NCI-H226 (cell line): ENCODE measurements at regions not wholly inside any gene's neighbourhood (a gene's known extent, or its start where the extent isn't known, plus 50 kb on each side); places are given as distances from the start of the nearest gene placed in this dataset.
"Not testable (repeated sequence)": the region's sequence is repeated elsewhere in the genome, so short reads cannot be mapped to it uniquely, and the experiment has no call there.

ENCODE experiments used
- DNase-seq: peaks from one replicate; pipeline ENCODE4 v3.0.0-alpha.2; 2015

- no peak for DNase-seq
Measured at GRCh38 chr13:32828711-32829110, 187.5 kb upstream of the KL start.

GRCh38 chr13:32829269-32829668, 187.0 kb upstream of the KL start:
- no peak for DNase-seq

- peak; percentile 19 for DNase-seq
Measured at GRCh38 chr13:32829676-32830335, 186.4 kb upstream of the KL start.

- no peak for DNase-seq
Measured at GRCh38 chr13:32830336-32831031, 185.7 kb upstream of the KL start.

- DNase-seq, result no peak
Measured at GRCh38 chr13:32837307-32837972, 178.8 kb upstream of the KL start.

DNA sequence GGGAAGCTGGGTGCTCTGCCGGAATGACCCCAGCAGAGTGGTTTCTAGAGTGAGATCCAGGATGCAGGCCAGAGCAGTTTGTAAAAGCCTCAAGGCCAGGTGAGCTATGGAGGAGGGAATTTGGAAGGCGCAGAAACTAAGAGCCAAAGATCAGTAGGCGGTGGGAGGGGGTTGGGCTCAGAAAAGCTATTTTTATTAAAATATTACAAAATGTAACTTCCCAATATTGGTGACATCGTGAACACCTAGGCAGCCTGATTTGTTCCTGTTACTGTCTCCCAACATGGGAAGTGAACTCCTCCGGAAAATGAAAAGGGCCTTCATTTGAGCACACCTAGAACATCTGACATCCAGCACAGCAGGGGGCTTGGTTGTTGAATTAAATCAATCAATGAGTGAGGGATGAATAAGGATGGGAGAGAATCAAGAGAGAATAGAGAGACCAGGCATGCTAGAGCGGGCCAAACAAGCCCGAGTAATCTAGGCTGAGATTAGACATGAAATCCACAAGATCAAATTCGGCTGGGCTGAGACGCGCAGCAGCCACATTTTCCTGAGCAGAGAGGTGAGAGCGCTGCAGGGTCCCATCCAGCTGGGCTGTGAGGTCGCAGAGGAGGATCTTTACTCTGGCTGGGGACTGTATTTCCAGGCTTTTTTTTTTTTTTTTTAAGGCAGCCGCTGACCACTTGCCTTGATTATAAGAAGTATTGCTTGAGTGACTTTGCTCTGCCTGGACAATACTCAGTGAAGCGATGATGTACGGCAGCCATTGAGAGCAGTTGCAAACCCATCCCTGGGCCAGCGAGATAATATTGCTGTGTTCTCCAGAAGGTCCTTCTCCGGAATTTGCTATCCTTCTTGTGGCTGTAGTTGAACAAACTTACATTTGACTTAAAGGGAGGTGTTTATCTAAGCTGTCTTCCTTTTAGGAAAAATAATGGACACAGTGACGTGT, 178.0 kb upstream of the KL start:
- no peak for DNase-seq

DNA sequence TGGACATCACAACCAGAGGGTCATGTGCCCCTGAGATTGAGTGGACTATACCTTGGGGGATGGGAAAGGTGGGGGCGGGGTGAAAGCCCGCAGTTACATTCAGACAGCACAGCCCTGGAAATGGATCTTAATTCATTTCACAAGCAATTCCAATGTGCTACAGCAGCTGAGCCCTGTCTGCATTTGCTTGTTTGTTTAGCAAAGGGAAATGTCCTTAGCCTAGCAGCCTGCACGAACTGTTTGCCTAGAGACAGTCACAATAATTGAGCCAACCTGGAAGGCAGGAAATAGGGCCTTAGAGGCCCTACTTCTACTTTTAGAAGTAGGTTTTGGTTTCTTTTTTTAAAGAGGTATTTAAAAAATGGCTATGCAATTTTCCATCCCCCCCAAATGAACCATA, 177.3 kb upstream of the KL start:
- no peak for DNase-seq

GRCh38 chr13:32840113-32840512, 176.1 kb upstream of the KL start:
- DNase-seq, result no peak

GRCh38 chr13:32840989-32841713, 175.1 kb upstream of the KL start:
- DNase-seq, result no peak

- DNase-seq, result no peak
Measured at GRCh38 chr13:32845952-32846950, 170.0 kb upstream of the KL start.

DNA sequence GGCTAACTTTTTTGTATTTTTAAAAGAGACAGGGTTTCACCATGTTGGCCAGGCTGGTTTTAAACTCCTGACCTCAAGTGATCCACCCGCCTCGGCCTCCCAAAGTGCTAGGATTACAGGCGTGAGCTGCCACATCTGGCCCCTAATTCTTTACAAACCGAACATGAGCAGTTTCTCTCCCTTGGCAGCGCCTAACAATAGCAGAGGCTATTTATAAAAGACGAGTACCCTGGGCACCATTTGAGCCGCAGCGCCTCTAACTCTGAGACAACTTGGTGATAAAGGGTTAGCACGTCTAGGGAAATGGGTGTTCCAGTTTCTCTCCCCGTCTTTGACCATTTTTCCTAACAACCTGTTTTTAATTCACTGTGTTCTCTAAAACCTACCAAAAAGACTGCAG, 168.2 kb upstream of the KL start:
- DNase-seq, result not testable (repeated sequence)

DNA sequence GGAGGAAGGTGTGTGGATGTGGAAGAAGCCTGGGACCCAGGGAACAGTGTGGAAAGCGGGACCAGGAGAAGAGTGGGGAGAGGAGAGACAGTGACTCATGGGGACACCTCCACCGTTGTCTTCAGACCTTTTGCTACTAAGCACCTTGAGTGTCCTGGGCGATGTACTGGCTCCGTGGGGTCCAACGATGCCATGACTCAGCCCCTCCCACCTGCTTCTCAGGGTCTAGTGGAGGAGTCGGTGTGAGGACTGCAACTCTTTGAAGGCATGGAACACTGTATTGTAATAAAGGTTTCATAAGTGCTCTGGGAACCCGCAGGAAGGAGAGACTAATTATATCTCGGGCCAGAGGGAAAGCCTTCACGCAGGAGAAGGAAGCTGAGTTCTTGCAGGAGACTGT, 166.9 kb upstream of the KL start:
- DNase-seq, result no peak

- no peak for DNase-seq
Measured at GRCh38 chr13:32850316-32851052, 165.7 kb upstream of the KL start.

DNA sequence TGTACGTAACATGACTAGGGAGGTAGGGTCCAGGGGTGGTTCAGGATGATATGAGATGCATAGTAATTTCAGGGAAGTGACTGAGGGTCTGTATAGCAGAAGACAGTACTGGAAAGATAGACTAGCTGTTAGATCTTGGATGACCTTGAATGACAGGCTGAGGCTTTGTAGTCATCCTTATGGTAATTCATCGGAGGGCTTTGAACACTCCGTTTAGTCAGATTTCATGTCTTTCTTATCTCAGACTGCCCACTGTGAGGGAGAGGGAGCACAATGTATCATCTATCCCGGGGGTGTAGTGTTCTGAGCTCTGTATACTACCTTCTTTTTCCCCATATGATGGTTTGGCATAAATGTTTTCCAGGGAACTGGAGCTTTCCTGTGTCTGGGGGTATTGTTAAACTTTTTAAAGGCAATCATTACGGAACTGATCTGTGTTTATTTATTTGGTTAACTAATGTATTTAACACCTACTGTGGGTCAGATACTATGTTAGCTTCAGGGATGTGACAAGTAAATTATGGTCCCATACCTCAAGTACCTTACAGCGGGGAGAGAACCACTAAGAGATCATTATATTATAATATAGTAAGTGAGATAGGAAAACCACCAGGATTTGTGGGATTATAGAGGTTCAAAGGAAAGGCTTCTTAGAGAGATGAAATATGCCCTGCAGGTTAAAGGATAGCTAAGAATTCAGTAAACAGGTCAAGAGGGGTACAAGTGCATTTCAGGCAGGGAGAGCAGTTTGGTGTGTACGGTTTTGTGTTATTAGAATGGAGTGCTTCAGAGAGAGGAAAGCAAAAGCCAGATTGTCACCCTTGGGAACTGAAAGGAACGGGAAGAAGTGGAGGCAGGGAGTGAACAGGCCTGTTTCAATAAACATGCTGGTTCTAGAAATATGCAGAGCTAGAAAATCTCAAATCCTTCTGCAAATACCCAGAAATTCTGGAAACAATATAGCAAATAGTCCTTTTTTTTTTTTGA, 164.8 kb upstream of the KL start:
- no peak for DNase-seq

DNA sequence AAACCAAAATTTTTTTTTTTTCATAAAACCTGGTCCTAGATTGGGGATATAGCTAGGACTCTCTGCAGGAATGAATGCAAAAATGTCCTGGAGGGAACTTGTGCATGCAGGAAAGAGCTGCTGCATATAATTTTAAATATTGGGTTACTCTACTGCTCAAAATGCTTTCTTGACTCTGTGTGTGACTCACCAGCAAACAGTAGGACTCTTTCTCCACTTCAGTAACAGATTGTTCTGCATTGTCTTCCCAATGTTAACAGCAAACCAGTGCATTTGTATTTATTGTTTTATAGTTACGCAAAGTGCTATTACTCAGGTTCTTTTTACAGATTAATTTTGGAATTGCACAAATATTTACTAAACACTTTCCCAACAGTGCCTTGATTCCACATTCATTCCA, 163.7 kb upstream of the KL start:
- no peak for DNase-seq

GRCh38 chr13:32857077-32857476, 159.1 kb upstream of the KL start:
- no peak for DNase-seq

DNA sequence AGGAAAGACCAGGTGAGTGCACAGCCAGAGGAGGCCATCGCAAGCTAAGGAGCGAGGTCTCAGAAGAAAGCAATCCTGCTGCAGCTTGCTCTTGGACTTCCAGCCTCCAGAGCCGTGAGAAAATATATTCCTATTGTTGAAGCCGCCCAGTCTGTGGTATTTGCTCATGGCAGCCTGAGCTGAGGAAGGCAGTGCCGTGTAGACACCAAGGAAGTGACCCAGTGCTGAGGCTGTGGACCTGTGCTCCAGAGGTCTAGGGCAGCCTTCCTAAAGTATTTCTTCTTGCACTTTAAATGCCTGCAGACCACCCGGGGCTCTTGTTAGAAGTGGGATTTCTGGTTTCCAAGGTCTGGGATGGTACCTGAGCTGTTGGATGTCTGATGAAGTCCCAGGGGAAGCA, 158.5 kb upstream of the KL start:
- DNase-seq, result no peak

GRCh38 chr13:32859707-32860292, 156.4 kb upstream of the KL start:
- no peak for DNase-seq

DNA sequence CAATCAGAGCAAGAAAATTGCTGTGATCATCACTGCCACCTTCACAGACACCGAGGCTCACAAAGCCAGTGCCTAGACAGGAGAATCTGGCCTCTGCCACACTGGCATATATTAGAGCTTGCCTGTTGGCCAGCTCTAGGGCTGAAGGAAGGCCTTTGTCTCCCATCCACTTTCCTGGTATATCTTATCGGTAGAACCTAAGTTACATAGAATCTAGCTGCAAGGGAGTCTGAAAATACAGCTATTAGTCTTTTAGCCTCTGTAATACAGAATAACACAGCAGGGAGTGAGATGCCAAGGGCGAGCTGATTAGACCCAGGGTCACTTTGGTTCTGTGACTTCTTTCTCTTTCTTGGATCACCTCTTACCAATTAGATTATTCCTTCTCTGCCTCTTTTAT, 154.9 kb upstream of the KL start:
- DNase-seq, result no peak
